GM23338 (cell line): ENCODE measurements at regions not wholly inside any gene's neighbourhood (a gene's known extent, or its start where the extent isn't known, plus 50 kb on each side); places are given as distances from the start of the nearest gene placed in this dataset.

Experiments
- ATAC-seq: fragments of 200-7000 bp; cut with Tn5 transposase; 3 replicates; pipeline ENCODE4 v1.9.1; 2020
- DNase-seq: peaks from one replicate; pipeline ENCODE4 v3.0.0-alpha.2; 2015; ENCODE audit warnings: low spot score
- H2AFZ ChIP-seq: fragments of 200-600 bp; sonication (generic); 2 replicates; pipeline ENCODE4 v1.8.0; 2016; ENCODE audit warnings: antibody characterized with exemption, mild to moderate bottlenecking, moderate library complexity
- H3F3A ChIP-seq: fragments of 200-600 bp; sonication (generic); replicated peaks from 2 replicates; pipeline ENCODE4 v1.8.0; 2017; ENCODE audit warnings: antibody characterized with exemption, mixed run types, low read depth
- H3K27ac ChIP-seq: fragments of 200-600 bp; sonication (generic); 2 replicates; pipeline ENCODE4 v1.6.1; 2016; ENCODE audit warnings: low read depth
- H3K27me3 ChIP-seq: fragments of 200-600 bp; sonication (generic); 2 replicates; pipeline ENCODE4 v1.8.0; 2016; ENCODE audit warnings: mild to moderate bottlenecking, mixed run types, moderate library complexity; ENCODE audit not compliant: insufficient read depth
- H3K36me3 ChIP-seq: fragments of 200-600 bp; sonication (generic); 2 replicates; pipeline ENCODE4 v1.8.0; 2016; ENCODE audit warnings: mild to moderate bottlenecking; ENCODE audit not compliant: insufficient read depth
- H3K4me1 ChIP-seq: fragments of 200-600 bp; sonication (generic); 2 replicates; pipeline ENCODE4 v1.8.0; 2016; ENCODE audit warnings: mild to moderate bottlenecking, moderate library complexity; ENCODE audit not compliant: insufficient read depth
- H3K4me2 ChIP-seq: fragments of 200-600 bp; sonication (generic); 2 replicates; pipeline ENCODE4 v1.7.1; 2017; ENCODE audit warnings: mixed run types
- H3K4me3 ChIP-seq: fragments of 200-600 bp; sonication (generic); 2 replicates; pipeline ENCODE4 v1.6.1; 2016; ENCODE audit warnings: mixed run types
- H3K79me2 ChIP-seq: fragments of 200-600 bp; sonication (generic); replicated peaks from 2 replicates; pipeline ENCODE4 v1.8.0; 2017; ENCODE audit warnings: mild to moderate bottlenecking; ENCODE audit not compliant: insufficient read depth
- H3K9me2 ChIP-seq: fragments of 200-600 bp; sonication (generic); 2 replicates; pipeline ENCODE4 v1.8.0; 2017; ENCODE audit not compliant: insufficient read depth
- H4K20me1 ChIP-seq: fragments of 200-600 bp; sonication (generic); replicated peaks from 2 replicates; pipeline ENCODE4 v1.8.0; 2017; ENCODE audit warnings: mild to moderate bottlenecking; ENCODE audit not compliant: insufficient read depth
- H3K27ac Mint-ChIP-seq: 2 replicates; pipeline ENCODE4 v1.8.0; 2020; ENCODE audit warnings: inconsistent platforms, mild to moderate bottlenecking, moderate library complexity, mixed read lengths
- H3K27me3 Mint-ChIP-seq: 3 replicates; pipeline ENCODE4 v1.8.0; 2022; ENCODE audit warnings: low read depth, mild to moderate bottlenecking, moderate library complexity, mixed read lengths, inconsistent platforms; ENCODE audit not compliant: insufficient read depth, poor library complexity
- H3K36me3 Mint-ChIP-seq: 3 replicates; pipeline ENCODE4 v1.8.0; 2021; ENCODE audit warnings: low read depth, mild to moderate bottlenecking, inconsistent platforms, moderate library complexity, mixed read lengths
- H3K4me1 Mint-ChIP-seq: 3 replicates; pipeline ENCODE4 v1.8.0; 2020; ENCODE audit warnings: mild to moderate bottlenecking, inconsistent platforms, mixed read lengths
- H3K4me3 Mint-ChIP-seq: 3 replicates; pipeline ENCODE4 v1.8.0; 2021; ENCODE audit warnings: moderate library complexity, mild to moderate bottlenecking, inconsistent platforms, mixed read lengths
- H3K9me3 Mint-ChIP-seq: 3 replicates; pipeline ENCODE4 v1.8.0; 2020; ENCODE audit warnings: moderate library complexity, mild to moderate bottlenecking, inconsistent platforms, mixed read lengths
- CREB1 ChIP-seq: fragments of 250-450 bp; sonication (Bioruptor Pico); IDR thresholded peaks from 2 replicates; pipeline ENCODE4 v1.5.0; 2020; ENCODE audit warnings: low read depth, mild to moderate bottlenecking, moderate library complexity
- CTCF ChIP-seq, 2 experiments: fragments of 200-600 bp in 1 of 2; sonication (generic) in 1 of 2; conservative IDR thresholded peaks; 2 replicates each; pipeline versions ENCODE4 v1.5.1 to v1.6.1; 2016 to 2017; ENCODE audit warnings: antibody characterized with exemption in 2 of 2, low read depth in 2 of 2, mild to moderate bottlenecking in 2 of 2, moderate library complexity in 1 of 2
- ETS1 ChIP-seq: IDR thresholded peaks from 2 replicates; pipeline ENCODE4 v1.6.1; 2016; ENCODE audit warnings: antibody characterized with exemption
- EZH2 ChIP-seq: fragments of 200-600 bp; sonication (generic); IDR thresholded peaks from one replicate; pipeline ENCODE4 v1.8.0; 2017; ENCODE audit warnings: antibody characterized with exemption, mild to moderate bottlenecking, low read depth; ENCODE audit not compliant: unreplicated experiment
- EZH2phosphoT487 ChIP-seq: fragments of 200-600 bp; sonication (generic); IDR thresholded peaks from one replicate; pipeline ENCODE4 v1.8.1; 2018; ENCODE audit warnings: antibody characterized with exemption; ENCODE audit not compliant: unreplicated experiment
- JUNB ChIP-seq: IDR thresholded peaks from one replicate; pipeline ENCODE4 v1.6.1; 2016; ENCODE audit warnings: antibody characterized with exemption; ENCODE audit not compliant: unreplicated experiment
- NANOG ChIP-seq: IDR thresholded peaks from 2 replicates; pipeline ENCODE4 v1.6.1; 2016; ENCODE audit warnings: antibody characterized with exemption, borderline replicate concordance
- POLR2AphosphoS5 ChIP-seq: IDR thresholded peaks from 2 replicates; pipeline ENCODE4 v1.6.1; 2016; ENCODE audit warnings: antibody characterized with exemption, low read depth
- REST ChIP-seq: IDR thresholded peaks from one replicate; pipeline ENCODE4 v1.6.1; 2018; ENCODE audit warnings: antibody characterized with exemption; ENCODE audit not compliant: unreplicated experiment
- STAT1 ChIP-seq: IDR thresholded peaks from one replicate; pipeline ENCODE4 v1.6.1; 2016; ENCODE audit warnings: antibody characterized with exemption; ENCODE audit not compliant: unreplicated experiment
- ZNF114 ChIP-seq: fragments of 250-450 bp; sonication (Bioruptor Pico); IDR thresholded peaks from 2 replicates; pipeline ENCODE4 v1.5.0; 2020; ENCODE audit warnings: mild to moderate bottlenecking, moderate library complexity
- ZNF331 ChIP-seq: fragments of 250-450 bp; sonication (Bioruptor Pico); IDR thresholded peaks from 2 replicates; pipeline ENCODE4 v1.5.0; 2020; ENCODE audit warnings: low read depth, mild to moderate bottlenecking, moderate library complexity
- ZNF462 ChIP-seq: fragments of 250-450 bp; sonication (Bioruptor Pico); IDR thresholded peaks from 2 replicates; pipeline ENCODE4 v1.5.0; 2020; ENCODE audit warnings: mild to moderate bottlenecking, moderate library complexity

GRCh38 chr13:73894995-73895571, 239.1 kb downstream of the KLF12 start:
- Mint-ChIP-seq H3K4me3 (no peak overlapping the region), H3K36me3 (no peaks in the 10 kb centered on the region), H3K9me3 (no peaks in the 10 kb centered on the region), H3K4me1 (peaks cover 24% of the 10 kb centered on the region), H3K27ac (no peak overlapping the region), H3K27me3 (no peaks in the 10 kb centered on the region)
- DNase-seq (no peak), ATAC-seq (no peak)
- Histone ChIP-seq H3K27ac (no peak overlapping the region), H2AFZ (no peak overlapping the region), H3K79me2 (no peaks in the 10 kb centered on the region), H3K4me1 (peaks cover 23% of the 10 kb centered on the region), H3K36me3 (no peaks in the 10 kb centered on the region), H3K4me2 (no peak overlapping the region), H4K20me1 (no peaks in the 10 kb centered on the region), H3K4me3 (no peak overlapping the region), H3K27me3 (no peaks in the 10 kb centered on the region), H3F3A (no peaks in the 10 kb centered on the region), H3K9me2 (no peaks in the 10 kb centered on the region)
- TF ChIP-seq EZH2: no peak
- TF ChIP-seq ZNF114 (CRISPR knock-in tag): no peak
- TF ChIP-seq NANOG: no peak
- TF ChIP-seq ZNF331 (CRISPR knock-in tag): no peak
- TF ChIP-seq CREB1 (CRISPR knock-in tag): no peak
- TF ChIP-seq EZH2phosphoT487: no peak
- TF ChIP-seq STAT1: no peak
- no peak for TF ChIP-seq JUNB
- no peak for TF ChIP-seq POLR2AphosphoS5
- no peak for TF ChIP-seq CTCF (conservative IDR thresholded peaks at IDR 0.05; ENCODE audit: low read depth in 2 of 2)
- no peak for TF ChIP-seq ZNF462 (CRISPR knock-in tag)
- no peak for TF ChIP-seq ETS1
- no peak for TF ChIP-seq REST
